ENCODE measurements at regions not wholly inside any gene's neighbourhood (a gene's known extent, or its start where the extent isn't known, plus 50 kb on each side); places are given as distances from the start of the nearest gene placed in this dataset.

GRCh38 chr10:28367929-28368484 is 65.1 kb upstream of the MPP7 start:
- TF ChIP-seq MAX (IDR thresholded peaks at IDR 0.05; ENCODE audit: low read depth, low read length) (no peak), POLR2A (IDR thresholded peaks at IDR 0.05; ENCODE audit: extremely low read depth, insufficient read length) (no peak), CTCF (IDR thresholded peaks at IDR 0.05; ENCODE audit: low read depth, low read length) (no peak)

All from NB4 (cell line).